Subcutaneous abdominal adipose tissue (tissue), 5 donors: ENCODE measurements at regions not wholly inside any gene's neighbourhood (a gene's known extent, or its start where the extent isn't known, plus 50 kb on each side); places are given as distances from the start of the nearest gene placed in this dataset.

ENCODE experiments used
- H3K27ac ChIP-seq: one replicate; pipeline ENCODE4 v1.7.0; 2013; ENCODE audit warnings: low read depth, mild to moderate bottlenecking, inconsistent platforms, low read length, moderate library complexity
- H3K27me3 ChIP-seq, 5 donors: one replicate each; pipeline ENCODE4 v1.7.0; 2013; ENCODE audit warnings: low read length in 5 of 5, inconsistent platforms in 1 of 5; ENCODE audit not compliant: control insufficient read depth in 5 of 5, insufficient read depth in 4 of 5
- H3K36me3 ChIP-seq, 5 donors: one replicate each; pipeline ENCODE4 v1.7.0; 2013; ENCODE audit warnings: low read length in 5 of 5; ENCODE audit not compliant: control insufficient read depth in 5 of 5, insufficient read depth in 5 of 5
- H3K4me1 ChIP-seq, 5 donors: one replicate each; pipeline ENCODE4 v1.7.0; 2013; ENCODE audit warnings: low read length in 5 of 5, mild to moderate bottlenecking in 3 of 5, moderate library complexity in 1 of 5; ENCODE audit not compliant: control insufficient read depth in 5 of 5, insufficient read depth in 5 of 5
- H3K4me3 ChIP-seq, 5 donors: one replicate each; pipeline ENCODE4 v1.7.0; 2013; ENCODE audit warnings: low read length in 5 of 5, low read depth in 1 of 5
- H3K9ac ChIP-seq, 5 donors: one replicate each; pipeline ENCODE4 v1.7.0; 2013; ENCODE audit warnings: low read length in 5 of 5, mild to moderate bottlenecking in 4 of 5, moderate library complexity in 3 of 5
- H3K9me3 ChIP-seq, 5 donors: one replicate each; pipeline ENCODE4 v1.7.0; 2013; ENCODE audit warnings: low read length in 5 of 5; ENCODE audit not compliant: control insufficient read depth in 5 of 5
- donor health status: healthy.
- donor health status: healthy.
- donor health status: healthy.
- donor health status: healthy.
- donor health status: healthy.

GRCh38 chr2:239578381-239578780, 177.6 kb upstream of the HDAC4 start:
- Histone ChIP-seq H3K27me3 (peaks cover 4 to 18% (median 9%) of the 10 kb centered on the region in 5 donors), H3K4me1 (no peaks in the 10 kb centered on the region), H3K9ac (no peak overlapping the region), H3K36me3 (no peaks in the 10 kb centered on the region), H3K9me3 (peaks cover 0 to 6% (median 5%) of the 10 kb centered on the region in 5 donors), H3K4me3 (no peak overlapping the region), H3K27ac (no peak overlapping the region)

- Histone ChIP-seq H3K27ac (no peak overlapping the region), H3K4me3 (no peak overlapping the region), H3K36me3 (no peaks in the 10 kb centered on the region), H3K27me3 (peaks cover 4 to 18% (median 9%) of the 10 kb centered on the region in 5 donors), H3K9me3 (peaks cover 0 to 6% (median 5%) of the 10 kb centered on the region in 5 donors), H3K4me1 (no peaks in the 10 kb centered on the region), H3K9ac (no peak overlapping the region)
These were observed 177.1 kb upstream of the HDAC4 start for GRCh38 chr2:239577935-239578334.

- Histone ChIP-seq H3K9ac (no peak overlapping the region), H3K27me3 (peaks cover 4 to 18% (median 9%) of the 10 kb centered on the region in 5 donors), H3K27ac (no peak overlapping the region), H3K4me3 (no peak overlapping the region), H3K4me1 (no peaks in the 10 kb centered on the region), H3K36me3 (no peaks in the 10 kb centered on the region), H3K9me3 (peaks cover 0 to 6% (median 5%) of the 10 kb centered on the region in 5 donors)
These were observed 176.2 kb upstream of the HDAC4 start for GRCh38 chr2:239576784-239577685.

GRCh38 chr2:239575931-239576445, 175.2 kb upstream of the HDAC4 start:
- Histone ChIP-seq H3K9ac (no peak overlapping the region), H3K27ac (no peak overlapping the region), H3K36me3 (no peaks in the 10 kb centered on the region), H3K4me1 (no peaks in the 10 kb centered on the region), H3K4me3 (no peak overlapping the region), H3K27me3 (peaks cover 7 to 23% (median 9%) of the 10 kb centered on the region in 5 donors), H3K9me3 (peaks cover 0 to 6% (median 5%) of the 10 kb centered on the region in 5 donors)

GRCh38 chr2:239574434-239575156, 173.8 kb upstream of the HDAC4 start:
- Histone ChIP-seq H3K4me3 (no peak overlapping the region), H3K27ac (no peak overlapping the region), H3K27me3 (peaks cover 9 to 26% (median 9%) of the 10 kb centered on the region in 5 donors), H3K9me3 (peaks cover 0 to 6% (median 5%) of the 10 kb centered on the region in 5 donors), H3K9ac (no peak overlapping the region), H3K4me1 (no peaks in the 10 kb centered on the region), H3K36me3 (no peaks in the 10 kb centered on the region)

GRCh38 chr2:239574054-239574433, 173.2 kb upstream of the HDAC4 start:
- H3K9ac ChIP-seq, result no peak overlapping the region
- H3K27ac ChIP-seq, result no peak overlapping the region
- H3K36me3 ChIP-seq, result no peaks in the 10 kb centered on the region
- no peak overlapping the region for H3K4me3 ChIP-seq
- peaks cover 9 to 29% (median 12%) of the 10 kb centered on the region in 5 donors for H3K27me3 ChIP-seq
- no peaks in the 10 kb centered on the region for H3K4me1 ChIP-seq
- peaks cover 0 to 6% (median 5%) of the 10 kb centered on the region in 5 donors for H3K9me3 ChIP-seq

GRCh38 chr2:239570971-239571520, 170.2 kb upstream of the HDAC4 start:
- H3K9ac ChIP-seq, result no peak overlapping the region
- no peaks in the 10 kb centered on the region for H3K4me1 ChIP-seq
- peaks cover 7 to 24% (median 13%) of the 10 kb centered on the region in 5 donors for H3K27me3 ChIP-seq
- H3K9me3 ChIP-seq, result peaks cover 0 to 4% (median 3%) of the 10 kb centered on the region in 5 donors
- H3K4me3 ChIP-seq, result no peak overlapping the region
- H3K27ac ChIP-seq, result no peak overlapping the region
- H3K36me3 ChIP-seq, result no peaks in the 10 kb centered on the region

- Histone ChIP-seq H3K27ac (no peak overlapping the region), H3K9ac (no peak overlapping the region), H3K27me3 (peaks cover 3 to 21% (median 12%) of the 10 kb centered on the region in 5 donors), H3K4me3 (no peak overlapping the region), H3K36me3 (no peaks in the 10 kb centered on the region), H3K4me1 (no peaks in the 10 kb centered on the region), H3K9me3 (no peaks in the 10 kb centered on the region)
These were observed 169.6 kb upstream of the HDAC4 start for GRCh38 chr2:239570216-239570925.

- Histone ChIP-seq H3K36me3 (no peaks in the 10 kb centered on the region), H3K27me3 (peaks cover 0 to 21% (median 10%) of the 10 kb centered on the region in 5 donors), H3K4me1 (no peaks in the 10 kb centered on the region), H3K9ac (no peak overlapping the region), H3K27ac (no peak overlapping the region), H3K9me3 (no peaks in the 10 kb centered on the region), H3K4me3 (no peak overlapping the region)
These were observed 168.7 kb upstream of the HDAC4 start for GRCh38 chr2:239569401-239570090.
